ENCODE measurements at regions not wholly inside any gene's neighbourhood (a gene's known extent, or its start where the extent isn't known, plus 50 kb on each side); places are given as distances from the start of the nearest gene placed in this dataset.

GRCh38 chr10:9274206-9274755 is 1219.8 kb downstream of the GATA3 start:
- Histone ChIP-seq H3K4me1 (ENCODE audit: insufficient read depth, low read length) (no peaks in the 10 kb centered on the region), H3K27me3 (ENCODE audit: insufficient read depth, low read length) (no peaks in the 10 kb centered on the region), H3K36me3 (ENCODE audit: insufficient read depth, low read length) (no peaks in the 10 kb centered on the region), H2AFZ (ENCODE audit: low read depth, low read length) (no peak overlapping the region), H3K9me3 (ENCODE audit: low read length) (no peaks in the 10 kb centered on the region), H3K4me3 (ENCODE audit: low read length) (no peak overlapping the region)

- H3K4me1 ChIP-seq (ENCODE audit: insufficient read depth, low read length), result no peaks in the 10 kb centered on the region
- no peaks in the 10 kb centered on the region for H3K36me3 ChIP-seq (ENCODE audit: insufficient read depth, low read length)
- no peak overlapping the region for H2AFZ ChIP-seq (ENCODE audit: low read depth, low read length)
- no peaks in the 10 kb centered on the region for H3K9me3 ChIP-seq (ENCODE audit: low read length)
- H3K27me3 ChIP-seq (ENCODE audit: insufficient read depth, low read length), result no peaks in the 10 kb centered on the region
- H3K4me3 ChIP-seq (ENCODE audit: low read length), result no peak overlapping the region
These were observed 1221.4 kb downstream of the GATA3 start for GRCh38 chr10:9275861-9276260.

- Histone ChIP-seq H2AFZ (ENCODE audit: low read depth, low read length) (no peak overlapping the region), H3K4me3 (ENCODE audit: low read length) (no peak overlapping the region), H3K27me3 (ENCODE audit: insufficient read depth, low read length) (no peaks in the 10 kb centered on the region), H3K36me3 (ENCODE audit: insufficient read depth, low read length) (no peaks in the 10 kb centered on the region), H3K4me1 (ENCODE audit: insufficient read depth, low read length) (no peaks in the 10 kb centered on the region), H3K9me3 (ENCODE audit: low read length) (no peaks in the 10 kb centered on the region)
These were observed 1231.2 kb downstream of the GATA3 start for GRCh38 chr10:9285690-9286089.

- no peaks in the 10 kb centered on the region for H3K9me3 ChIP-seq (ENCODE audit: low read length)
- H3K27me3 ChIP-seq (ENCODE audit: insufficient read depth, low read length), result no peaks in the 10 kb centered on the region
- no peak overlapping the region for H3K4me3 ChIP-seq (ENCODE audit: low read length)
- H3K36me3 ChIP-seq (ENCODE audit: insufficient read depth, low read length), result no peaks in the 10 kb centered on the region
- no peak overlapping the region for H2AFZ ChIP-seq (ENCODE audit: low read depth, low read length)
- no peaks in the 10 kb centered on the region for H3K4me1 ChIP-seq (ENCODE audit: insufficient read depth, low read length)
These were observed 1235.3 kb downstream of the GATA3 start for GRCh38 chr10:9289811-9290210.

GRCh38 chr10:9291081-9291480 is 1236.6 kb downstream of the GATA3 start:
- Histone ChIP-seq H3K36me3 (ENCODE audit: insufficient read depth, low read length) (no peaks in the 10 kb centered on the region), H3K27me3 (ENCODE audit: insufficient read depth, low read length) (no peaks in the 10 kb centered on the region), H2AFZ (ENCODE audit: low read depth, low read length) (no peak overlapping the region), H3K4me1 (ENCODE audit: insufficient read depth, low read length) (no peaks in the 10 kb centered on the region), H3K4me3 (ENCODE audit: low read length) (no peak overlapping the region), H3K9me3 (ENCODE audit: low read length) (no peaks in the 10 kb centered on the region)

- Histone ChIP-seq H3K4me3 (ENCODE audit: low read length) (no peak overlapping the region), H3K9me3 (ENCODE audit: low read length) (no peaks in the 10 kb centered on the region), H2AFZ (ENCODE audit: low read depth, low read length) (no peak overlapping the region), H3K4me1 (ENCODE audit: insufficient read depth, low read length) (no peaks in the 10 kb centered on the region), H3K27me3 (ENCODE audit: insufficient read depth, low read length) (no peaks in the 10 kb centered on the region), H3K36me3 (ENCODE audit: insufficient read depth, low read length) (no peaks in the 10 kb centered on the region)
These were observed 1239.7 kb downstream of the GATA3 start for GRCh38 chr10:9294132-9294663.

- H3K4me1 ChIP-seq (ENCODE audit: insufficient read depth, low read length), result no peaks in the 10 kb centered on the region
- no peaks in the 10 kb centered on the region for H3K27me3 ChIP-seq (ENCODE audit: insufficient read depth, low read length)
- H3K36me3 ChIP-seq (ENCODE audit: insufficient read depth, low read length), result no peaks in the 10 kb centered on the region
- no peak overlapping the region for H3K4me3 ChIP-seq (ENCODE audit: low read length)
- H3K9me3 ChIP-seq (ENCODE audit: low read length), result no peaks in the 10 kb centered on the region
- no peak overlapping the region for H2AFZ ChIP-seq (ENCODE audit: low read depth, low read length)
These were observed 1240.4 kb downstream of the GATA3 start for GRCh38 chr10:9294865-9295264.

- Histone ChIP-seq H2AFZ (ENCODE audit: low read depth, low read length) (no peak overlapping the region), H3K27me3 (ENCODE audit: insufficient read depth, low read length) (no peaks in the 10 kb centered on the region), H3K4me1 (ENCODE audit: insufficient read depth, low read length) (no peaks in the 10 kb centered on the region), H3K9me3 (ENCODE audit: low read length) (no peaks in the 10 kb centered on the region), H3K4me3 (ENCODE audit: low read length) (no peak overlapping the region), H3K36me3 (ENCODE audit: insufficient read depth, low read length) (no peaks in the 10 kb centered on the region)
These were observed 1241.7 kb downstream of the GATA3 start for GRCh38 chr10:9296190-9296589.

GRCh38 chr10:9297580-9297979 is 1243.1 kb downstream of the GATA3 start:
- Histone ChIP-seq H3K4me1 (ENCODE audit: insufficient read depth, low read length) (no peaks in the 10 kb centered on the region), H3K27me3 (ENCODE audit: insufficient read depth, low read length) (no peaks in the 10 kb centered on the region), H3K9me3 (ENCODE audit: low read length) (no peaks in the 10 kb centered on the region), H3K4me3 (ENCODE audit: low read length) (no peak overlapping the region), H3K36me3 (ENCODE audit: insufficient read depth, low read length) (no peaks in the 10 kb centered on the region), H2AFZ (ENCODE audit: low read depth, low read length) (no peak overlapping the region)

GRCh38 chr10:9299966-9300365 is 1245.5 kb downstream of the GATA3 start:
- H3K4me3 ChIP-seq (ENCODE audit: low read length), result no peak overlapping the region
- H2AFZ ChIP-seq (ENCODE audit: low read depth, low read length), result no peak overlapping the region
- H3K9me3 ChIP-seq (ENCODE audit: low read length), result no peaks in the 10 kb centered on the region
- no peaks in the 10 kb centered on the region for H3K36me3 ChIP-seq (ENCODE audit: insufficient read depth, low read length)
- no peaks in the 10 kb centered on the region for H3K4me1 ChIP-seq (ENCODE audit: insufficient read depth, low read length)
- no peaks in the 10 kb centered on the region for H3K27me3 ChIP-seq (ENCODE audit: insufficient read depth, low read length)

- no peaks in the 10 kb centered on the region for H3K36me3 ChIP-seq (ENCODE audit: insufficient read depth, low read length)
- H2AFZ ChIP-seq (ENCODE audit: low read depth, low read length), result no peak overlapping the region
- H3K4me3 ChIP-seq (ENCODE audit: low read length), result no peak overlapping the region
- no peaks in the 10 kb centered on the region for H3K4me1 ChIP-seq (ENCODE audit: insufficient read depth, low read length)
- no peaks in the 10 kb centered on the region for H3K27me3 ChIP-seq (ENCODE audit: insufficient read depth, low read length)
- H3K9me3 ChIP-seq (ENCODE audit: low read length), result no peaks in the 10 kb centered on the region
These were observed 1246.7 kb downstream of the GATA3 start for GRCh38 chr10:9301148-9301547.

GRCh38 chr10:9301554-9301953 is 1247.1 kb downstream of the GATA3 start:
- H3K36me3 ChIP-seq (ENCODE audit: insufficient read depth, low read length), result no peaks in the 10 kb centered on the region
- no peak overlapping the region for H2AFZ ChIP-seq (ENCODE audit: low read depth, low read length)
- no peaks in the 10 kb centered on the region for H3K4me1 ChIP-seq (ENCODE audit: insufficient read depth, low read length)
- no peak overlapping the region for H3K4me3 ChIP-seq (ENCODE audit: low read length)
- no peaks in the 10 kb centered on the region for H3K9me3 ChIP-seq (ENCODE audit: low read length)
- no peaks in the 10 kb centered on the region for H3K27me3 ChIP-seq (ENCODE audit: insufficient read depth, low read length)

- Histone ChIP-seq H3K9me3 (ENCODE audit: low read length) (no peaks in the 10 kb centered on the region), H3K27me3 (ENCODE audit: insufficient read depth, low read length) (no peaks in the 10 kb centered on the region), H3K36me3 (ENCODE audit: insufficient read depth, low read length) (no peaks in the 10 kb centered on the region), H2AFZ (ENCODE audit: low read depth, low read length) (no peak overlapping the region), H3K4me3 (ENCODE audit: low read length) (no peak overlapping the region), H3K4me1 (ENCODE audit: insufficient read depth, low read length) (no peaks in the 10 kb centered on the region)
These were observed 1247.8 kb downstream of the GATA3 start for GRCh38 chr10:9302140-9302746.

Measured in neuron (in vitro differentiated cells).